ENCODE measurements at regions not wholly inside any gene's neighbourhood (a gene's known extent, or its start where the extent isn't known, plus 50 kb on each side); places are given as distances from the start of the nearest gene placed in this dataset.

- peaks cover 56% of the 10 kb centered on the region for H3K27me3 Mint-ChIP-seq
- DNase-seq (ENCODE audit: low spot score in 2 of 2) = no peak
- H3K36me3 Mint-ChIP-seq (ENCODE audit: insufficient read depth) = no peaks in the 10 kb centered on the region
- H3K9me3 Mint-ChIP-seq = no peaks in the 10 kb centered on the region
- H3K4me1 Mint-ChIP-seq = no peaks in the 10 kb centered on the region
- no peak overlapping the region for H3K27ac Mint-ChIP-seq (ENCODE audit: low read depth)
- H3K4me3 Mint-ChIP-seq = no peak overlapping the region
- ATAC-seq (replicated peaks; ENCODE audit: extremely low read depth, poor library complexity, severe bottlenecking) = no peak
These were observed 95.0 kb downstream of the ERMARD start for GRCh38 chr6:169846286-169847056.

- DNase-seq (ENCODE audit: low spot score in 2 of 2) = no peak
- ATAC-seq (replicated peaks; ENCODE audit: extremely low read depth, poor library complexity, severe bottlenecking) = no peak
- H3K4me3 Mint-ChIP-seq = no peak overlapping the region
- no peaks in the 10 kb centered on the region for H3K36me3 Mint-ChIP-seq (ENCODE audit: insufficient read depth)
- no peaks in the 10 kb centered on the region for H3K9me3 Mint-ChIP-seq
- no peaks in the 10 kb centered on the region for H3K4me1 Mint-ChIP-seq
- peaks cover 64% of the 10 kb centered on the region for H3K27me3 Mint-ChIP-seq
- no peak overlapping the region for H3K27ac Mint-ChIP-seq (ENCODE audit: low read depth)
These were observed 94.2 kb downstream of the ERMARD start for GRCh38 chr6:169845426-169846285.

GRCh38 chr6:169844946-169845345 is 93.5 kb downstream of the ERMARD start:
- H3K27me3 Mint-ChIP-seq = peaks cover 60% of the 10 kb centered on the region
- peaks cover 2% of the 10 kb centered on the region for H3K36me3 Mint-ChIP-seq (ENCODE audit: insufficient read depth)
- H3K4me3 Mint-ChIP-seq = no peak overlapping the region
- no peak overlapping the region for H3K27ac Mint-ChIP-seq (ENCODE audit: low read depth)
- H3K4me1 Mint-ChIP-seq = no peaks in the 10 kb centered on the region
- DNase-seq (ENCODE audit: low spot score in 2 of 2) (no peak), ATAC-seq (replicated peaks; ENCODE audit: extremely low read depth, poor library complexity, severe bottlenecking) (no peak)
- no peaks in the 10 kb centered on the region for H3K9me3 Mint-ChIP-seq

- no peak overlapping the region for H3K27ac Mint-ChIP-seq (ENCODE audit: low read depth)
- H3K4me1 Mint-ChIP-seq = no peaks in the 10 kb centered on the region
- ATAC-seq (replicated peaks; ENCODE audit: extremely low read depth, poor library complexity, severe bottlenecking) = no peak
These were observed 92.6 kb downstream of the ERMARD start for GRCh38 chr6:169843991-169844390.

GRCh38 chr6:169843110-169843509 is 91.7 kb downstream of the ERMARD start:
- no peak for DNase-seq (ENCODE audit: low spot score in 2 of 2)
- H3K4me1 Mint-ChIP-seq = no peaks in the 10 kb centered on the region
- H3K4me3 Mint-ChIP-seq = no peak overlapping the region
- H3K27me3 Mint-ChIP-seq = peaks cover 56% of the 10 kb centered on the region
- H3K27ac Mint-ChIP-seq (ENCODE audit: low read depth) = no peak overlapping the region
- no peaks in the 10 kb centered on the region for H3K9me3 Mint-ChIP-seq
- no peak for ATAC-seq (replicated peaks; ENCODE audit: extremely low read depth, poor library complexity, severe bottlenecking)
- H3K36me3 Mint-ChIP-seq (ENCODE audit: insufficient read depth) = peaks cover 2% of the 10 kb centered on the region

More at GRCh38 chr6:169843991-169844390, 92.6 kb downstream of the ERMARD start:
- H3K9me3 Mint-ChIP-seq = no peaks in the 10 kb centered on the region
- H3K27me3 Mint-ChIP-seq = peaks cover 50% of the 10 kb centered on the region
- no peak overlapping the region for H3K4me3 Mint-ChIP-seq
- H3K36me3 Mint-ChIP-seq (ENCODE audit: insufficient read depth) = peaks cover 2% of the 10 kb centered on the region
- DNase-seq (ENCODE audit: low spot score in 2 of 2) = no peak

GRCh38 chr6:169841907-169842606 is 90.6 kb downstream of the ERMARD start:
- no peak for DNase-seq (ENCODE audit: low spot score in 2 of 2)
- H3K4me3 Mint-ChIP-seq = no peak overlapping the region
- H3K27me3 Mint-ChIP-seq = peaks cover 60% of the 10 kb centered on the region
- no peaks in the 10 kb centered on the region for H3K4me1 Mint-ChIP-seq
- no peaks in the 10 kb centered on the region for H3K9me3 Mint-ChIP-seq
- no peak overlapping the region for H3K27ac Mint-ChIP-seq (ENCODE audit: low read depth)
- H3K36me3 Mint-ChIP-seq (ENCODE audit: insufficient read depth) = peaks cover 2% of the 10 kb centered on the region
- no peak for ATAC-seq (replicated peaks; ENCODE audit: extremely low read depth, poor library complexity, severe bottlenecking)

- H3K27me3 Mint-ChIP-seq = peaks cover 60% of the 10 kb centered on the region
- ATAC-seq (replicated peaks; ENCODE audit: extremely low read depth, poor library complexity, severe bottlenecking) (no peak), DNase-seq (ENCODE audit: low spot score in 2 of 2) (no peak)
- H3K4me1 Mint-ChIP-seq = no peaks in the 10 kb centered on the region
- peaks cover 2% of the 10 kb centered on the region for H3K36me3 Mint-ChIP-seq (ENCODE audit: insufficient read depth)
- H3K27ac Mint-ChIP-seq (ENCODE audit: low read depth) = no peak overlapping the region
- no peak overlapping the region for H3K4me3 Mint-ChIP-seq
- no peaks in the 10 kb centered on the region for H3K9me3 Mint-ChIP-seq
These were observed 89.8 kb downstream of the ERMARD start for GRCh38 chr6:169841251-169841650.

- Mint-ChIP-seq H3K27ac (ENCODE audit: low read depth) (no peak overlapping the region), H3K4me1 (no peaks in the 10 kb centered on the region), H3K4me3 (no peak overlapping the region), H3K36me3 (ENCODE audit: insufficient read depth) (peaks cover 2% of the 10 kb centered on the region), H3K9me3 (no peaks in the 10 kb centered on the region), H3K27me3 (peaks cover 60% of the 10 kb centered on the region)
- ATAC-seq (replicated peaks; ENCODE audit: extremely low read depth, poor library complexity, severe bottlenecking) (no peak), DNase-seq (ENCODE audit: low spot score in 2 of 2) (no peak)
These were observed 88.6 kb downstream of the ERMARD start for GRCh38 chr6:169839898-169840631.

- peaks cover 2% of the 10 kb centered on the region for H3K36me3 Mint-ChIP-seq (ENCODE audit: insufficient read depth)
- no peak overlapping the region for H3K4me3 Mint-ChIP-seq
- H3K27ac Mint-ChIP-seq (ENCODE audit: low read depth) = no peak overlapping the region
- no peaks in the 10 kb centered on the region for H3K4me1 Mint-ChIP-seq
- no peaks in the 10 kb centered on the region for H3K9me3 Mint-ChIP-seq
- DNase-seq (ENCODE audit: low spot score in 2 of 2) (no peak), ATAC-seq (replicated peaks; ENCODE audit: extremely low read depth, poor library complexity, severe bottlenecking) (no peak)
- peaks cover 60% of the 10 kb centered on the region for H3K27me3 Mint-ChIP-seq
These were observed 88.1 kb downstream of the ERMARD start for GRCh38 chr6:169839493-169839892.

GRCh38 chr6:169839029-169839481 is 87.6 kb downstream of the ERMARD start:
- H3K27me3 Mint-ChIP-seq = peaks cover 60% of the 10 kb centered on the region
- H3K4me1 Mint-ChIP-seq = no peaks in the 10 kb centered on the region
- H3K27ac Mint-ChIP-seq (ENCODE audit: low read depth) = no peak overlapping the region
- peaks cover 2% of the 10 kb centered on the region for H3K36me3 Mint-ChIP-seq (ENCODE audit: insufficient read depth)
- no peak for DNase-seq (ENCODE audit: low spot score in 2 of 2)
- ATAC-seq (replicated peaks; ENCODE audit: extremely low read depth, poor library complexity, severe bottlenecking) = no peak
- no peak overlapping the region for H3K4me3 Mint-ChIP-seq
- H3K9me3 Mint-ChIP-seq = no peaks in the 10 kb centered on the region

GRCh38 chr6:169838346-169839028 is 87.1 kb downstream of the ERMARD start:
- no peak for ATAC-seq (replicated peaks; ENCODE audit: extremely low read depth, poor library complexity, severe bottlenecking)
- Mint-ChIP-seq H3K4me1 (no peaks in the 10 kb centered on the region), H3K36me3 (ENCODE audit: insufficient read depth) (peaks cover 2% of the 10 kb centered on the region), H3K27ac (ENCODE audit: low read depth) (no peak overlapping the region), H3K9me3 (no peaks in the 10 kb centered on the region), H3K4me3 (no peak overlapping the region), H3K27me3 (peaks cover 60% of the 10 kb centered on the region)
- DNase-seq (ENCODE audit: low spot score in 2 of 2) = no peak
